Endothelial cell of hepatic sinusoid (primary cell): ENCODE measurements at regions not wholly inside any gene's neighbourhood (a gene's known extent, or its start where the extent isn't known, plus 50 kb on each side); places are given as distances from the start of the nearest gene placed in this dataset.
"Not testable (repeated sequence)": the region's sequence is repeated elsewhere in the genome, so short reads cannot be mapped to it uniquely, and the experiment has no call there.

Experiments used
- in situ Hi-C: cut with HindIII; loops from 2 replicates; pipeline ENCODE4 v1.10.0; 2017; ENCODE audit warnings: low sequenced_read_pairs

- in situ Hi-C loops: no loop called here
Observed at GRCh38 chr2:181788897-181789555, 102.5 kb upstream of the ITPRID2 start.

GRCh38 chr2:181789827-181790448, 101.6 kb upstream of the ITPRID2 start:
- in situ Hi-C loops: no loop called here

GRCh38 chr2:181790716-181791649, 100.5 kb upstream of the ITPRID2 start:
- in situ Hi-C loops: no loop called here

- in situ Hi-C loops: no loop called here
Observed at GRCh38 chr2:181792906-181793305, 98.6 kb upstream of the ITPRID2 start.

- in situ Hi-C loops: no loop called here
Observed at GRCh38 chr2:181798022-181798421, 93.5 kb upstream of the ITPRID2 start.

GRCh38 chr2:181802300-181802699, 89.2 kb upstream of the ITPRID2 start:
- in situ Hi-C loops: not testable (repeated sequence)

- in situ Hi-C loops: not testable (repeated sequence)
Observed at GRCh38 chr2:181803903-181804799, 87.4 kb upstream of the ITPRID2 start.

- in situ Hi-C loops: no loop called here
Observed at GRCh38 chr2:181805228-181806038, 86.1 kb upstream of the ITPRID2 start.

GRCh38 chr2:181806039-181806392, 85.5 kb upstream of the ITPRID2 start:
- in situ Hi-C loops: no loop called here

GRCh38 chr2:181807526-181807925, 84.0 kb upstream of the ITPRID2 start:
- in situ Hi-C loops: no loop called here

- in situ Hi-C loops: no loop called here
Observed at GRCh38 chr2:181810823-181811695, 80.5 kb upstream of the ITPRID2 start.

- in situ Hi-C loops: no loop called here
Observed at GRCh38 chr2:181812106-181812743, 79.3 kb upstream of the ITPRID2 start.

GRCh38 chr2:181814057-181814491, 77.5 kb upstream of the ITPRID2 start:
- in situ Hi-C loops: no loop called here

GRCh38 chr2:181817509-181817908, 74.0 kb upstream of the ITPRID2 start:
- in situ Hi-C loops: no loop called here

- in situ Hi-C loops: no loop called here
Observed at GRCh38 chr2:181818058-181818680, 73.4 kb upstream of the ITPRID2 start.

GRCh38 chr2:181818840-181819239, 72.7 kb upstream of the ITPRID2 start:
- in situ Hi-C loops: no loop called here

GRCh38 chr2:181821049-181821448, 70.5 kb upstream of the ITPRID2 start:
- in situ Hi-C loops: no loop called here

- in situ Hi-C loops: no loop called here
Observed at GRCh38 chr2:181822097-181822496, 69.4 kb upstream of the ITPRID2 start.
